H1 (cell line): ENCODE measurements at regions not wholly inside any gene's neighbourhood (a gene's known extent, or its start where the extent isn't known, plus 50 kb on each side); places are given as distances from the start of the nearest gene placed in this dataset.

Experiments used
- CTCF ChIA-PET: fragments of 300-600 bp; sonication (Branson Sonifier 250); formaldehyde crosslinking; loops from one replicate; lab custom pipeline; 2021; ENCODE audit not compliant: partially characterized antibody; lab: Charles Lee
- POLR2A ChIA-PET: fragments of 300-600 bp; sonication (Branson Sonifier 250); formaldehyde crosslinking; loops from one replicate; lab custom pipeline; 2021; ENCODE audit warnings: inconsistent platforms; ENCODE audit not compliant: partially characterized antibody; lab: Charles Lee
- DNase-seq, 2 experiments: peaks; one replicate each; pipeline versions ENCODE4 v3.0.0 to v3.0.0-alpha.2; 2010 to 2022; ENCODE audit warnings: low spot score in 2 of 2, low read depth in 1 of 2, mixed read lengths in 1 of 2
- FAIRE-seq: peaks from 2 replicates; lab custom pipeline; 2011; peaks lifted over from hg19 to GRCh38; lab: Jason Lieb, UNC
- H2AFZ ChIP-seq: 2 replicates; pipeline ENCODE4 v1.8.1; 2012; ENCODE audit warnings: low read length, inconsistent platforms
- H2AK5ac ChIP-seq: 2 replicates; pipeline ENCODE4 v1.6.1; 2013; ENCODE audit warnings: low read depth, low read length
- H2BK120ac ChIP-seq: replicated peaks from 2 replicates; pipeline ENCODE3; 2013; ENCODE audit warnings: low read depth, low read length, inconsistent platforms
- H2BK12ac ChIP-seq: 2 replicates; pipeline ENCODE4 v1.6.1; 2013; ENCODE audit warnings: low read depth, low read length
- H2BK15ac ChIP-seq: 2 replicates; pipeline ENCODE4 v1.6.1; 2013; ENCODE audit warnings: low read length
- H2BK20ac ChIP-seq: 2 replicates; pipeline ENCODE4 v1.6.1; 2013; ENCODE audit warnings: low read length
- H2BK5ac ChIP-seq: 2 replicates; pipeline ENCODE4 v1.6.1; 2013; ENCODE audit warnings: low read depth, low read length
- H3K14ac ChIP-seq: 2 replicates; pipeline ENCODE4 v1.6.1; 2013; ENCODE audit warnings: inconsistent platforms; ENCODE audit not compliant: insufficient read length
- H3K18ac ChIP-seq: 2 replicates; pipeline ENCODE4 v1.6.1; 2013; ENCODE audit warnings: low read length; ENCODE audit errors: extremely low read depth
- H3K23ac ChIP-seq: 2 replicates; pipeline ENCODE4 v1.6.1; 2013; ENCODE audit warnings: inconsistent platforms; ENCODE audit not compliant: insufficient read length
- H3K23me2 ChIP-seq: 2 replicates; pipeline ENCODE4 v1.6.1; 2013; ENCODE audit warnings: low read depth, low read length
- H3K27ac ChIP-seq: 2 replicates; pipeline ENCODE4 v1.6.1; 2011; ENCODE audit warnings: low read depth, low read length, inconsistent platforms
- H3K27me3 ChIP-seq, 4 experiments: replicated peaks in 1 of 4; 1 replicate in 1 of 4; 2 replicates in 3 of 4; pipeline versions ENCODE4 v1.6.1 to v1.8.1; 2011 to 2013; ENCODE audit warnings: low read length in 3 of 4, mild to moderate bottlenecking in 3 of 4, inconsistent platforms in 2 of 4, mixed read lengths in 2 of 4, moderate library complexity in 1 of 4; ENCODE audit not compliant: control insufficient read depth in 3 of 4, insufficient read depth in 3 of 4; ENCODE audit errors: extremely low read depth in 1 of 4
- H3K36me3 ChIP-seq, 4 experiments: 2 replicates each; pipeline versions ENCODE4 v1.6.1 to v1.8.1; 2011 to 2013; ENCODE audit warnings: mild to moderate bottlenecking in 4 of 4, low read length in 3 of 4, moderate library complexity in 2 of 4, control low read depth in 1 of 4, inconsistent platforms in 1 of 4; ENCODE audit not compliant: insufficient read depth in 4 of 4, control insufficient read depth in 2 of 4
- H3K4ac ChIP-seq: replicated peaks from 2 replicates; pipeline ENCODE3; 2013; ENCODE audit warnings: low read length, low read depth, mixed read lengths, inconsistent platforms; ENCODE audit not compliant: insufficient read length
- H3K4me1 ChIP-seq, 4 experiments: replicated peaks in 1 of 4; 1 replicate in 1 of 4; 2 replicates in 3 of 4; pipeline versions ENCODE4 v1.6.1 to v1.8.1; 2011 to 2013; ENCODE audit warnings: low read length in 3 of 4, inconsistent platforms in 2 of 4, mixed read lengths in 1 of 4; ENCODE audit not compliant: insufficient read depth in 4 of 4, control insufficient read depth in 3 of 4
- H3K4me2 ChIP-seq, 2 experiments: 2 replicates each; pipeline versions ENCODE4 v1.6.1 to v1.8.1; 2011 to 2013; ENCODE audit warnings: low read depth in 2 of 2, low read length in 2 of 2, control low read depth in 1 of 2, inconsistent platforms in 1 of 2, mild to moderate bottlenecking in 1 of 2; ENCODE audit not compliant: insufficient read depth in 1 of 2
- H3K4me3 ChIP-seq, 4 experiments: fragments of 200-600, 300-600 bp in 1 of 4; sonication (generic), shearing (Covaris generic), sonication (Bioruptor Twin) in 1 of 4; 2 replicates each; pipeline versions ENCODE4 v1.5.1 to v1.8.1; 2011 to 2016; ENCODE audit warnings: low read length in 4 of 4, low read depth in 3 of 4, control low read depth in 2 of 4, inconsistent platforms in 2 of 4, mild to moderate bottlenecking in 2 of 4, mixed read lengths in 1 of 4, moderate library complexity in 1 of 4; ENCODE audit not compliant: insufficient read depth in 2 of 4; ENCODE audit errors: extremely low read depth in 1 of 4
- H3K56ac ChIP-seq: replicated peaks from 2 replicates; pipeline ENCODE3; 2013; ENCODE audit warnings: low read depth, mild to moderate bottlenecking, mixed read lengths, low read length, inconsistent platforms; ENCODE audit not compliant: insufficient read length
- H3K79me1 ChIP-seq: 2 replicates; pipeline ENCODE4 v1.6.1; 2013; ENCODE audit warnings: low read depth, low read length, control low read depth
- H3K79me2 ChIP-seq, 2 experiments: 2 replicates each; pipeline versions ENCODE4 v1.6.1 to v1.8.1; 2012 to 2013; ENCODE audit warnings: low read length in 2 of 2, mild to moderate bottlenecking in 2 of 2, inconsistent platforms in 1 of 2; ENCODE audit not compliant: insufficient read depth in 2 of 2, control insufficient read depth in 1 of 2
- H3K9ac ChIP-seq, 4 experiments: replicated peaks in 1 of 4; 1 replicate in 1 of 4; 2 replicates in 3 of 4; pipeline versions ENCODE4 v1.6.1 to v1.8.1; 2011 to 2013; ENCODE audit warnings: low read depth in 3 of 4, low read length in 3 of 4, control low read depth in 2 of 4, mild to moderate bottlenecking in 2 of 4, moderate library complexity in 2 of 4, inconsistent platforms in 1 of 4; ENCODE audit errors: extremely low read depth in 1 of 4
- H3K9me3 ChIP-seq, 2 experiments: 2 replicates each; pipeline versions ENCODE4 v1.6.1 to v1.8.1; 2012 to 2013; ENCODE audit warnings: mild to moderate bottlenecking in 2 of 2, moderate library complexity in 2 of 2, control low read depth in 1 of 2, inconsistent platforms in 1 of 2, low read depth in 1 of 2, low read length in 1 of 2, mixed read lengths in 1 of 2; ENCODE audit not compliant: insufficient read depth in 2 of 2
- H4K20me1 ChIP-seq, 2 experiments: replicated peaks in 1 of 2; 2 replicates each; pipeline versions ENCODE3 to v1.8.1; 2011 to 2013; ENCODE audit warnings: inconsistent platforms in 2 of 2, low read length in 2 of 2, mild to moderate bottlenecking in 1 of 2; ENCODE audit not compliant: insufficient read depth in 2 of 2, control insufficient read depth in 1 of 2
- H4K5ac ChIP-seq: 2 replicates; pipeline ENCODE4 v1.6.1; 2013; ENCODE audit warnings: low read length, low read depth, mixed read lengths, inconsistent platforms; ENCODE audit not compliant: insufficient read length
- H4K8ac ChIP-seq: 2 replicates; pipeline ENCODE4 v1.8.0; 2013; ENCODE audit warnings: mild to moderate bottlenecking, moderate library complexity, low read length, inconsistent platforms; ENCODE audit not compliant: insufficient read depth; ENCODE audit errors: extremely low read depth
- H4K91ac ChIP-seq: replicated peaks from 2 replicates; pipeline ENCODE3; 2013; ENCODE audit warnings: low read length, mixed read lengths, inconsistent platforms; ENCODE audit not compliant: insufficient read length
- BACH1 ChIP-seq: IDR thresholded peaks from 2 replicates; pipeline ENCODE4 v1.6.1; 2012; ENCODE audit warnings: low read length, improper control_type of control experiment
- CHD1 ChIP-seq: IDR thresholded peaks from 2 replicates; pipeline ENCODE4 v1.6.1; 2012; ENCODE audit warnings: low read depth, low read length, improper control_type of control experiment
- CREB1 ChIP-seq: IDR thresholded peaks from 2 replicates; pipeline ENCODE4 v1.6.1; 2012; ENCODE audit warnings: inconsistent platforms
- EZH2 ChIP-seq: fragments of 200-600 bp; sonication (generic); IDR thresholded peaks from 2 replicates; pipeline ENCODE4 v1.7.1; 2012; ENCODE audit warnings: low read depth, mild to moderate bottlenecking, moderate library complexity, low read length, inconsistent platforms; ENCODE audit not compliant: severe bottlenecking
- FOSL1 ChIP-seq: IDR thresholded peaks from 2 replicates; pipeline ENCODE4 v1.6.1; 2011; ENCODE audit warnings: mild to moderate bottlenecking, low read depth, low read length, moderate library complexity; ENCODE audit not compliant: insufficient read depth
- GABPA ChIP-seq: IDR thresholded peaks from 2 replicates; pipeline ENCODE4 v1.6.1; 2011; ENCODE audit warnings: mild to moderate bottlenecking, low read length, moderate library complexity, borderline replicate concordance; ENCODE audit not compliant: insufficient read depth
- HDAC6 ChIP-seq: IDR thresholded peaks from one replicate; pipeline ENCODE4 v1.7.1; 2012; ENCODE audit warnings: low read depth, mild to moderate bottlenecking, inconsistent platforms, low read length, moderate library complexity
- KDM4A ChIP-seq: IDR thresholded peaks from one replicate; pipeline ENCODE4 v1.7.1; 2012; ENCODE audit warnings: low read depth, mild to moderate bottlenecking, moderate library complexity, low read length, inconsistent platforms; ENCODE audit not compliant: severe bottlenecking
- KDM5A ChIP-seq: fragments of 200-600 bp; IDR thresholded peaks from 2 replicates; pipeline ENCODE4 v1.7.1; 2012; ENCODE audit warnings: mild to moderate bottlenecking, low read length, inconsistent platforms, mixed read lengths
- MAX ChIP-seq: IDR thresholded peaks from 2 replicates; pipeline ENCODE4 v1.6.1; 2012; ENCODE audit warnings: inconsistent platforms
- NANOG ChIP-seq: IDR thresholded peaks from 2 replicates; pipeline ENCODE4 v1.6.1; 2011; ENCODE audit warnings: low read length, low read depth, mild to moderate bottlenecking, inconsistent platforms; ENCODE audit not compliant: insufficient read depth, poor library complexity, severe bottlenecking
- SP1 ChIP-seq: IDR thresholded peaks from 2 replicates; pipeline ENCODE4 v1.6.1; 2011; ENCODE audit warnings: low read depth, low read length
- TBP ChIP-seq: IDR thresholded peaks from 2 replicates; pipeline ENCODE4 v1.6.1; 2011; ENCODE audit warnings: low read depth, low read length, improper control_type of control experiment
- TCF12 ChIP-seq: IDR thresholded peaks from 2 replicates; pipeline ENCODE4 v1.6.1; 2011; ENCODE audit warnings: low read depth, mild to moderate bottlenecking, low read length
- WGBS, 2 experiments: shearing (Covaris generic) in 1 of 2; methylation state at CpG; one replicate each; pipeline versions ENCODE4 v1.1.6 to v1.1.7; 2013 to 2015; ENCODE audit warnings: low lambda C conversion rate in 2 of 2, mixed read lengths in 2 of 2, inconsistent platforms in 1 of 2, low coverage in 1 of 2, missing lambda C conversion rate in 1 of 2; ENCODE audit not compliant: insufficient replicate concordance in 2 of 2, insufficient coverage in 1 of 2, insufficient read length in 1 of 2; ENCODE audit errors: extremely low coverage in 1 of 2, missing lambda C conversion rate in 1 of 2; 5-methylcytosine and 5-hydroxymethylcytosine counted together
- TF ChIP-seq, protein P1 (sequence below): IDR thresholded peaks from 2 replicates; pipeline ENCODE4 v1.6.1; 2011; ENCODE audit warnings: low read length, improper control_type of control experiment

DNA sequence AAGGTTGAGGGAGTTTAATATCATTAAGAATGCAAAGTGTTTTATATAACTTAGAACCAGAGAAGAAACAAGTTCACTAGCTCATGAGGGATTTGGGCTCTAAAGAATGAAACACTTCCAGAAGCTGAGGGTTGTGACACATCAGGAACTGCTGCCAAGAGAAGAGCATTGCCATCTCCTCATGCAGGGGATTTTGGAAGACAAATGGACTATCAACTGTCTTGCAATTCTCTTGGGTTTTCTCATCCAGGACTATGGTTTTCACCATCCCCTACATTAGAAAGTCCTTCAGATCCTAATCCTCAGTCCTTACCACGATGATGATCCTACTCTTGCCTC lies 59.7 kb upstream of the KL start:
- H3K23ac ChIP-seq, result no peak overlapping the region
- no peak overlapping the region for H2BK12ac ChIP-seq
- H3K4me1 ChIP-seq, result no peaks in the 10 kb centered on the region
- ChIA-PET CTCF (interaction anchor here (1.0 kb wide), 1 partner anchor 101 kb away, joined by 3 read pairs; no protein-coding TSS in a partner anchor), POLR2A (no interaction called here)
- H3K79me2 ChIP-seq, result no peaks in the 10 kb centered on the region
- no peak overlapping the region for H2BK15ac ChIP-seq
- no peak for TF ChIP-seq TBP
- TF ChIP-seq GABPA, result no peak
- TF ChIP-seq HDAC6, result no peak
- TF ChIP-seq KDM4A, result no peak
- no peak for TF ChIP-seq CREB1
- TF ChIP-seq NANOG, result no peak
- no peak for TF ChIP-seq CHD1
- no peak for TF ChIP-seq SP1
- TF ChIP-seq BACH1, result no peak
- TF ChIP-seq, protein P1, sequence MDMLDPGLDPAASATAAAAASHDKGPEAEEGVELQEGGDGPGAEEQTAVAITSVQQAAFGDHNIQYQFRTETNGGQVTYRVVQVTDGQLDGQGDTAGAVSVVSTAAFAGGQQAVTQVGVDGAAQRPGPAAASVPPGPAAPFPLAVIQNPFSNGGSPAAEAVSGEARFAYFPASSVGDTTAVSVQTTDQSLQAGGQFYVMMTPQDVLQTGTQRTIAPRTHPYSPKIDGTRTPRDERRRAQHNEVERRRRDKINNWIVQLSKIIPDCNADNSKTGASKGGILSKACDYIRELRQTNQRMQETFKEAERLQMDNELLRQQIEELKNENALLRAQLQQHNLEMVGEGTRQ, result no peak
- no peak for TF ChIP-seq FOSL1
- TF ChIP-seq MAX, result no peak
- TF ChIP-seq KDM5A, result no peak
- no peak for TF ChIP-seq TCF12
- no peak for TF ChIP-seq EZH2
- H2BK120ac ChIP-seq, result no peak overlapping the region
- no peak overlapping the region for H3K56ac ChIP-seq
- H3K27ac ChIP-seq, result no peak overlapping the region
- no peaks in the 10 kb centered on the region for H3K79me1 ChIP-seq
- no peak overlapping the region for H4K91ac ChIP-seq
- H3K18ac ChIP-seq, result no peak overlapping the region
- no peak overlapping the region for H3K4ac ChIP-seq
- no peak overlapping the region for H3K4me3 ChIP-seq
- H3K9me3 ChIP-seq, result no peaks in the 10 kb centered on the region
- no peaks in the 10 kb centered on the region for H4K20me1 ChIP-seq
- peaks cover 0 to 11% (median 0%) of the 10 kb centered on the region in 4 experiments; a peak in 2 of 7 replicates for H3K27me3 ChIP-seq
- no peak overlapping the region for H2AFZ ChIP-seq
- no peak overlapping the region for H2BK20ac ChIP-seq
- H3K4me2 ChIP-seq, result no peak overlapping the region
- H3K23me2 ChIP-seq, result no peaks in the 10 kb centered on the region
- H3K36me3 ChIP-seq, result no peaks in the 10 kb centered on the region
- H3K14ac ChIP-seq, result no peak overlapping the region
- H2AK5ac ChIP-seq, result no peak overlapping the region
- no peak overlapping the region for H4K5ac ChIP-seq
- H4K8ac ChIP-seq, result no peak overlapping the region
- FAIRE-seq (no peak), DNase-seq (no peak)
- H2BK5ac ChIP-seq, result no peak overlapping the region
- no peak overlapping the region for H3K9ac ChIP-seq
- WGBS, 2 experiments, result 85% methylated on average over 1 of the region's 1 CpG; no CpG with 5 or more reads in 1 of the 2 experiments
